ENCODE measurements at regions not wholly inside any gene's neighbourhood (a gene's known extent, or its start where the extent isn't known, plus 50 kb on each side); places are given as distances from the start of the nearest gene placed in this dataset.
A peak's percentile ranks its signal among the peaks of the same experiment; 100 is the strongest.

DNA sequence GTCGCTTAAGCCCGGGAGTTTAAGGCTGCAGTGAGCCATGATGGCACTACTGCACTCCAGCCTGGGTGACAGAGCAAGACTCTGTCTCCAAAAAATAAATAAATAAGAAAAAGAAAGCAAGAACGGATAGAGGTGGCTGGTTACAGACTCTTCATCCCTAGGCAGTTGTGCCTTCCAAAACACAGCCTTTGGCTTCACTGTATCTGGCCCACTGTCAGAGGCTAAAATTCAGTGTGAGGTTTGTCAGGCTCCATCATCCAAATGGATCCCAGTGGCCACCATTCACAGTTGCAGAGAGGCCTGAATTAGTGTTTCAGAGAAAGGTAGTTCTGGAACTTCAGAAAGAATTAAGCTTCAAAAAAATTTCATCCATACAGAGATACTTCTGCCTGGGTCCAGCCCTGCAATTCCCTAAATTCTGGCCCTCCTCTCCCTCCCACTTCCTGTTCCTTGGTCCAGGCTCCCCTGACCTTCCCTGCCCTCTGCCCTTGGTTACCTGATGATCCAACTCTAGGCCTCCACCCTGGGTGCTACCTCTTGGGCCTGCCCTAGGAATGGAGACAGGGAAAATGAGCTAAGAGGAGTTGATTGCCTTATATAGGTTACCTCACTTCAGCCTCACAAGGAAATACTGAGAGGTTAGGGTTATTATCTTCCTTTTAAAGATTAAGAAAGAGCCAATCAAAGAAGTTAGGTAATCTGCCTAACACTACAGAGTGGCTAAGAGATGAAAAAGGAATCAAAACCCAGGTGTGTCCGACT is 97.2 kb upstream of the SLC44A1 start:
- no peak for DNase-seq
- Histone ChIP-seq H3K27ac (ENCODE audit: low read depth, low read length) (no peak overlapping the region), H3K9me3 (ENCODE audit: control insufficient read depth, low read length) (no peaks in the 10 kb centered on the region), H3K9ac (ENCODE audit: extremely low read depth, low read length, poor library complexity, severe bottlenecking) (no peak overlapping the region), H3K4me1 (ENCODE audit: control insufficient read depth, insufficient read depth, low read length) (no peaks in the 10 kb centered on the region), H3K4me3 (ENCODE audit: low read length) (no peak overlapping the region), H3K36me3 (ENCODE audit: control insufficient read depth, insufficient read depth, low read length) (no peaks in the 10 kb centered on the region), H3K27me3 (ENCODE audit: control insufficient read depth, insufficient read depth, low read length, poor library complexity, severe bottlenecking) (no peaks in the 10 kb centered on the region)
- H3K27me3 Mint-ChIP-seq (ENCODE audit: insufficient read depth) = no peaks in the 10 kb centered on the region
- peaks cover 15% of the 10 kb centered on the region for H3K4me1 Mint-ChIP-seq
- no peaks in the 10 kb centered on the region for H3K9me3 Mint-ChIP-seq
- no peaks in the 10 kb centered on the region for H3K36me3 Mint-ChIP-seq (ENCODE audit: low read depth)
- 90 to 94% methylated on average over 3 to 4 of the region's 4 CpGs for WGBS, 2 experiments (ENCODE audit: insufficient coverage in 1 of 2, insufficient read length in 1 of 2)
- TF ChIP-seq, protein P1, sequence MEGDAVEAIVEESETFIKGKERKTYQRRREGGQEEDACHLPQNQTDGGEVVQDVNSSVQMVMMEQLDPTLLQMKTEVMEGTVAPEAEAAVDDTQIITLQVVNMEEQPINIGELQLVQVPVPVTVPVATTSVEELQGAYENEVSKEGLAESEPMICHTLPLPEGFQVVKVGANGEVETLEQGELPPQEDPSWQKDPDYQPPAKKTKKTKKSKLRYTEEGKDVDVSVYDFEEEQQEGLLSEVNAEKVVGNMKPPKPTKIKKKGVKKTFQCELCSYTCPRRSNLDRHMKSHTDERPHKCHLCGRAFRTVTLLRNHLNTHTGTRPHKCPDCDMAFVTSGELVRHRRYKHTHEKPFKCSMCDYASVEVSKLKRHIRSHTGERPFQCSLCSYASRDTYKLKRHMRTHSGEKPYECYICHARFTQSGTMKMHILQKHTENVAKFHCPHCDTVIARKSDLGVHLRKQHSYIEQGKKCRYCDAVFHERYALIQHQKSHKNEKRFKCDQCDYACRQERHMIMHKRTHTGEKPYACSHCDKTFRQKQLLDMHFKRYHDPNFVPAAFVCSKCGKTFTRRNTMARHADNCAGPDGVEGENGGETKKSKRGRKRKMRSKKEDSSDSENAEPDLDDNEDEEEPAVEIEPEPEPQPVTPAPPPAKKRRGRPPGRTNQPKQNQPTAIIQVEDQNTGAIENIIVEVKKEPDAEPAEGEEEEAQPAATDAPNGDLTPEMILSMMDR (conservative IDR thresholded peaks at IDR 0.05) = no peak
- no peak overlapping the region for H3K27ac Mint-ChIP-seq
- no peak overlapping the region for H3K4me3 Mint-ChIP-seq

DNA sequence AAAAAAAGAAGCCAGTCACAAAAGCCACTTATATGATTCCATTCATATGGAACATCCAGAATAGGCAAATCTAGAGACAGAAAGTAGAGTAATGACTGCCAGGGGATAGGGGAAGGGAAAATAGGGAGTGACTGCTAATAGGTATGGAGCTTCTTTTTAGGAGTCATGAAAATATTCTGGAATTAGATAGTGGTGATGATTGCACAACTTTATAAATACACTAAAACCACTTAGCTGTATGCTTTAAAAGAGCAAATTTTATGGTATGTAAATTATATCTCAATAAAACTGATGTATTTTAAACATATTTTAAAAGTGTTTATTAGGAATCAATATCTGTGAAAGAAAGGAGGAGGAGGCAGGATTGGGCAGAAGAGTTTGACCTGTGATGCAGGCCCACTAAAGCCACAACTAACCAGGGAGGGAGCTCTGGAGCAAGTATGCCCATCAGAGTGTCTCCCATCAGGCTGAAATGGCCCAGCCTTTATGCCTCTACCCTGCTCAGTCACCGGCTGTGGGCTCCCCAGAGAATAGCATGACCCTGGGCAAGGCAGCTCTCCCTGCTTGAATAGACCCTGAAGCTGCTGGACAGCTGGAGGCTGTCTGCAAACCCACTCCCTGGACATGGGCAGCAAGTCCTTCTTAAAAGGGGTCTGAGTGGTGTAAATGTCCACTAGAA is 96.0 kb upstream of the SLC44A1 start:
- DNase-seq = peak; percentile 83
- Mint-ChIP-seq H3K4me1 (peaks cover 15% of the 10 kb centered on the region), H3K9me3 (no peaks in the 10 kb centered on the region), H3K36me3 (ENCODE audit: low read depth) (no peaks in the 10 kb centered on the region), H3K27me3 (ENCODE audit: insufficient read depth) (no peaks in the 10 kb centered on the region), H3K4me3 (no peak overlapping the region), H3K27ac (no peak overlapping the region)
- H3K9ac ChIP-seq (ENCODE audit: extremely low read depth, low read length, poor library complexity, severe bottlenecking) = no peak overlapping the region
- H3K36me3 ChIP-seq (ENCODE audit: control insufficient read depth, insufficient read depth, low read length) = no peaks in the 10 kb centered on the region
- TF ChIP-seq, protein P1 (conservative IDR thresholded peaks at IDR 0.05) = peak; percentile 66
- H3K27me3 ChIP-seq (ENCODE audit: control insufficient read depth, insufficient read depth, low read length, poor library complexity, severe bottlenecking) = no peaks in the 10 kb centered on the region
- no peak overlapping the region for H3K4me3 ChIP-seq (ENCODE audit: low read length)
- H3K9me3 ChIP-seq (ENCODE audit: control insufficient read depth, low read length) = no peaks in the 10 kb centered on the region
- no peak overlapping the region for H3K27ac ChIP-seq (ENCODE audit: low read depth, low read length)
- no peaks in the 10 kb centered on the region for H3K4me1 ChIP-seq (ENCODE audit: control insufficient read depth, insufficient read depth, low read length)
- 20 to 58% methylated on average over 1 of the region's 1 CpG for WGBS, 2 experiments (ENCODE audit: insufficient coverage in 1 of 2, insufficient read length in 1 of 2)

DNA sequence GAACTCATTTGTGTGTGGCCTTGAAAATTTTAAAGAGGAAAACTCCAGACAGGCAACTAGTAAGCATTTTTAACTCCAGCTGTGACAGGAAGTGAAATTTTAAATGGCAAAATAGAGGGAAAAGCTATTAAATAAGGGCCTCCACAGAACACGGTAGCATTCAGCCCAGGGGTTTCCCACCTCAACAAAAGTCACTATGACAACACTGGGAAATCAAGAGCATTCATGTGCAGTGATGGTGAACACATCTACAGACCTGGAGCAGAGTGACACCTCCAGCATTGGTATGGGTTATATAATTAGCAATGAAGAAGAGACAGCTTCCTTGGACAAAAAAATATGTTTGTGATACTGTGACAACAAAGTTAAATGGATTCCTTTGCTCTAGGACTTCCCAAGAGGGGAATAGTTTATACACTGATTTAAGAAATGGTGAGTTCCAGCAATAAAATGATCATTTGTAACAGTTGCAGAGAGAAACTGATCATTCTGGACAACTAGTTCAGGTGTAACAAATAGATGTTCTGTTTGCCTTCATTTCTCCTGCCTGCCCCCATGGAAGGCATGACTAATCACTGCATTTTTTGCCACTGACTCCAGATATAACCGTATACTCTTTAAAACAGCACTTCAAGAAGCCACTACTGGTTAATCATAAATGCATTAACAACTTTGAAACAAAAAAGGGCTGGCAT is 93.3 kb upstream of the SLC44A1 start:
- TF ChIP-seq, protein P1 (conservative IDR thresholded peaks at IDR 0.05) = no peak
- no peaks in the 10 kb centered on the region for H3K27me3 Mint-ChIP-seq (ENCODE audit: insufficient read depth)
- Histone ChIP-seq H3K27me3 (ENCODE audit: control insufficient read depth, insufficient read depth, low read length, poor library complexity, severe bottlenecking) (no peaks in the 10 kb centered on the region), H3K36me3 (ENCODE audit: control insufficient read depth, insufficient read depth, low read length) (no peaks in the 10 kb centered on the region), H3K4me1 (ENCODE audit: control insufficient read depth, insufficient read depth, low read length) (no peaks in the 10 kb centered on the region), H3K9ac (ENCODE audit: extremely low read depth, low read length, poor library complexity, severe bottlenecking) (no peak overlapping the region), H3K27ac (ENCODE audit: low read depth, low read length) (no peak overlapping the region), H3K9me3 (ENCODE audit: control insufficient read depth, low read length) (no peaks in the 10 kb centered on the region), H3K4me3 (ENCODE audit: low read length) (no peak overlapping the region)
- no peaks in the 10 kb centered on the region for H3K36me3 Mint-ChIP-seq (ENCODE audit: low read depth)
- no peak for DNase-seq
- H3K27ac Mint-ChIP-seq = peak overlapping the region; percentile 18
- H3K4me1 Mint-ChIP-seq = peaks cover 20% of the 10 kb centered on the region
- 80 to 85% methylated on average over 2 of the region's 2 CpGs for WGBS, 2 experiments (ENCODE audit: insufficient coverage in 1 of 2, insufficient read length in 1 of 2)
- no peak overlapping the region for H3K4me3 Mint-ChIP-seq
- no peaks in the 10 kb centered on the region for H3K9me3 Mint-ChIP-seq

Data from endodermal cell (in vitro differentiated cells).